Right lobe of liver (tissue), 4 donors: ENCODE measurements at regions not wholly inside any gene's neighbourhood (a gene's known extent, or its start where the extent isn't known, plus 50 kb on each side); places are given as distances from the start of the nearest gene placed in this dataset.

Source experiments
- CTCF ChIP-seq, 4 donors: fragments of 200-600 bp in 3 of 4; fragments of 450-650 bp in 1 of 4; IDR thresholded peaks; one replicate each; pipeline versions ENCODE4 v1.5.1 to v1.8.0; 2016 to 2022; ENCODE audit warnings: antibody characterized with exemption in 4 of 4, mild to moderate bottlenecking in 2 of 4
- POLR2A ChIP-seq: fragments of 450-650 bp; IDR thresholded peaks from one replicate; pipeline ENCODE4 v1.6.1; 2017; ENCODE audit warnings: antibody characterized with exemption, mild to moderate bottlenecking
- donor health status: DM: no; HTN: no; CAD: no.
- donor health status: DM: no; HTN: no; CAD: no.
- donor health status: DM: no; HTN: yes; CAD: no.

GRCh38 chr14:106841701-106842100 is 1315.3 kb downstream of the TMEM121 start:
- TF ChIP-seq CTCF (IDR thresholded peaks at IDR 0.05): no peak
- TF ChIP-seq POLR2A: no peak
